WI38 (cell line): ENCODE measurements at regions not wholly inside any gene's neighbourhood (a gene's known extent, or its start where the extent isn't known, plus 50 kb on each side); places are given as distances from the start of the nearest gene placed in this dataset.
"Not testable (repeated sequence)": the region's sequence is repeated elsewhere in the genome, so short reads cannot be mapped to it uniquely, and the experiment has no call there.

Experiments used
- H3K4me3 ChIP-seq: 2 replicates; pipeline ENCODE4 v1.5.1; 2011; ENCODE audit warnings: low read depth, mild to moderate bottlenecking, control low read depth, low read length
- CTCF ChIP-seq: IDR thresholded peaks from 2 replicates; pipeline ENCODE4 v1.5.1; 2012; ENCODE audit warnings: low read depth, mild to moderate bottlenecking, control low read depth, low read length

- no peak for TF ChIP-seq CTCF
- H3K4me3 ChIP-seq, result no peak overlapping the region
These were observed 631.5 kb upstream of the ST8SIA4 start for GRCh38 chr5:101534491-101535110.

GRCh38 chr5:101532430-101532829, 629.3 kb upstream of the ST8SIA4 start:
- no peak overlapping the region for H3K4me3 ChIP-seq
- no peak for TF ChIP-seq CTCF

DNA sequence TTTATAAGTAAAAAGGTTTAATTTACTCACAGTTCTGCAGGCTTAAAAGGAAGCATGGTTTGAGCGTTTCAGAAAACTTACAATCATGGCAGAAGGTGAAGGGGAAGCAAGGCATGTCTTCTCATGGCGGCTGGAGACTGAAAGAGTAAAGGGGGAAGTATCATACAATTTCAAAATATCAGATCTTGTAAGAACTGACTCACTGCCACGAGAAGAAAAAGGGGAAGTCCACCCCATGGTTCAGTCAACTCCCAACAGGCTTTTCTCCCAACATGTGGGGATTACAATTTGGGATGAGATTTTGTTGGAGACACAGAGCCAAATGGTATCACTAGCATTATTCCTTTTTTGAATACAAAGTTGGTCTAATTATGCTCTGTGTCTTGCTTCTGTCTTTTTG, 627.9 kb upstream of the ST8SIA4 start:
- no peak for TF ChIP-seq CTCF
- no peak overlapping the region for H3K4me3 ChIP-seq

- not testable (repeated sequence) for H3K4me3 ChIP-seq
These were observed 626.0 kb upstream of the ST8SIA4 start for GRCh38 chr5:101529094-101529493.

DNA sequence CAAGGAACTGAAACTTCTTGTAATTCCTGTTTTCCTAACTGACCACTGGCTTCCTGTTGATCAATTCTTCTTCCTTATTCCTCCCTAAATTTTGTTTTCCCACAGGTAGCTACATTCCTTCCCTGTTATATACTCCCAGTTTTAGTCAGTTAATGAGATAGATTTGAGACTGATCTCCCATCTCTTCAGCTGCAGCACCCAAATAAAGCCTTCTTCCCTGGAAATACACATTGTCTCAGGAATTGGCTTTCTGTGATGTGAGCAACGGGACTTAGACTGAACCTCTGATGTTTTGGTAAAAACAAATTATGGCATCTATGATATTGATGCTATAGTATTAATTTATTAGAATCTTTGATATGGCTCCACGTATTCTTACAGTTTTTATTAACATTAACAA, 617.3 kb upstream of the ST8SIA4 start:
- no peak overlapping the region for H3K4me3 ChIP-seq
- no peak for TF ChIP-seq CTCF

GRCh38 chr5:101517795-101518194, 614.7 kb upstream of the ST8SIA4 start:
- TF ChIP-seq CTCF, result no peak
- H3K4me3 ChIP-seq, result no peak overlapping the region

DNA sequence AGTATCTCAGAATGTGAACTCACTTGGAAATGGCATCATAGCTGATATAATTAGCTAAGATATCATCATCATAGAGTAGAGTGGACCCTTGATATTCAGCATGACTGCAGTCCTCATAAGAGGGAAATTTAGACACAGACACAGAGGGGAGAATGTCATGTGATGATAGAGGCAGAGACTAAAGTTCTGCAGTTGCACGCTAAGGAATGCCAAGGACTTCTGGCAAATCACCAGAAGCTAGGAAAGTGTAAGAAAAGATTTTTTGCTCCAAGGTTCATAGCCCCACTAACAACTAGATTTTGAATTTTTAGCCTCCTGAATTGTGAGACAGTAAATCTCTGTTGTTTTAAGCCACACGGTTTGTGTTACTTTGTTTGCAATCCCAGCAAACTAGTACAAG, 612.6 kb upstream of the ST8SIA4 start:
- no peak for TF ChIP-seq CTCF
- no peak overlapping the region for H3K4me3 ChIP-seq

DNA sequence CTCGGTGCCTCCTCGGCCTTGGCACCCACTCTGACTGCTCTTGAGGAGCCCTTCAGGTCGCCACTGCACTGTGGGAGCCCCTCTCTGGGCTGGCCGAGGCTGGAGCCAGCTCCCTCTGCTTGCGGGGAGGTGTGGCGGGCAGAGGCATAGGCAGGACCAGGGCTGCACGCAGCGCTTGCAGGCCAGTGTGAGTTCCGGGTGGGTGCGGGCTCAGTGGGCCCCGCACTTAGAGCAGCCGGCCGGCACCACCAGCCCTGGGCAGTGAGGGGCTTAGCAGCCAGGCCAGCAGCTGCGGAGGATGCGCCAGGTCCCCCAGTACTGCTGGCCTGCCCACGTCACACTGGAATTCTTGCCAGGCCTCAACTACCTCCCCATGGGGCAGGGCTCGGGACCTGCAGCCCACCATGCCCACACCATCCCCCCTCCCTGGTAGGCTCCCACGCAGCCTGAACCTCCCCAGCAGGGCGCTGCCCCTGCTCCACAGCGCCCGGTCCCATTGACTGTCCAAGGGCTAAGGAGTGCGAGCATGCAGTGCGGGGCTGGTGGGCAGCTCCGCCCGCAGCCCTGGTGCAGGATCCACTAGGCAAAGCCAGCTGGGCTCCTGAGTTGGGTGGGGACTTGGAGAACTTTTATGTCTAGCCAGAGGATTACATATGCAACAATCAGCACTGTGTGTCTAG, 602.9 kb upstream of the ST8SIA4 start:
- H3K4me3 ChIP-seq, result no peak overlapping the region
- TF ChIP-seq CTCF, result no peak
